ENCODE measurements at regions not wholly inside any gene's neighbourhood (a gene's known extent, or its start where the extent isn't known, plus 50 kb on each side); places are given as distances from the start of the nearest gene placed in this dataset.

DNA sequence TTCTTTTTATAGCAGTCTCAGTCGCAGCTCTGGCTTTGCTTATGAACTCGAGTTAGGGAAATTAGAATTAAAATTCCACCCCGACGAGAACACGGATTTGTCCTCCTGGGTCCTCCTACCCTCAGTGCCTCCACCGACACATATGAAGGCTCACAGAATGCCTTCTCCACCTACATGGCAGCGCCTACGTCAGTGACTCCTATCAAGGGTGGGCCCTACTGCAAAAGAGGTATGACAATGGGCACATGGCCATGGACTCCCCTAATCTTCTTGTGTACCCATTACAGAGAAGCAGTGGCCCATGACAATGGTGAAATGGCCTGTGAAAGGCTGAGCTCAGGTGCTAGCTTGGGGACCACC lies 173.0 kb upstream of the TLE3 start:
- H3T11ph ChIP-seq (ENCODE audit: low read length): no peak overlapping the region
- H2AK5ac ChIP-seq (ENCODE audit: insufficient read length, low read length): no peak overlapping the region
- H3K14ac ChIP-seq (ENCODE audit: insufficient read depth, low read length): no peak overlapping the region
- no peak overlapping the region for H2BK120ac ChIP-seq (ENCODE audit: low read depth, low read length, poor library complexity, severe bottlenecking)
- H3K36me3 Mint-ChIP-seq (ENCODE audit: insufficient read depth in 1 of 3, low read depth in 3 of 3): no peaks in the 10 kb centered on the region
- H4K20me1 ChIP-seq (ENCODE audit: control insufficient read depth, insufficient read depth, insufficient read length): no peaks in the 10 kb centered on the region
- H3K4me1 Mint-ChIP-seq: peaks cover 36 to 39% of the 10 kb centered on the region in 2 experiments
- DNase-seq: no peak
- no peaks in the 10 kb centered on the region for H3K23me2 ChIP-seq (ENCODE audit: insufficient read length, low read depth, low read length, poor library complexity, severe bottlenecking)
- TF ChIP-seq, protein P1, sequence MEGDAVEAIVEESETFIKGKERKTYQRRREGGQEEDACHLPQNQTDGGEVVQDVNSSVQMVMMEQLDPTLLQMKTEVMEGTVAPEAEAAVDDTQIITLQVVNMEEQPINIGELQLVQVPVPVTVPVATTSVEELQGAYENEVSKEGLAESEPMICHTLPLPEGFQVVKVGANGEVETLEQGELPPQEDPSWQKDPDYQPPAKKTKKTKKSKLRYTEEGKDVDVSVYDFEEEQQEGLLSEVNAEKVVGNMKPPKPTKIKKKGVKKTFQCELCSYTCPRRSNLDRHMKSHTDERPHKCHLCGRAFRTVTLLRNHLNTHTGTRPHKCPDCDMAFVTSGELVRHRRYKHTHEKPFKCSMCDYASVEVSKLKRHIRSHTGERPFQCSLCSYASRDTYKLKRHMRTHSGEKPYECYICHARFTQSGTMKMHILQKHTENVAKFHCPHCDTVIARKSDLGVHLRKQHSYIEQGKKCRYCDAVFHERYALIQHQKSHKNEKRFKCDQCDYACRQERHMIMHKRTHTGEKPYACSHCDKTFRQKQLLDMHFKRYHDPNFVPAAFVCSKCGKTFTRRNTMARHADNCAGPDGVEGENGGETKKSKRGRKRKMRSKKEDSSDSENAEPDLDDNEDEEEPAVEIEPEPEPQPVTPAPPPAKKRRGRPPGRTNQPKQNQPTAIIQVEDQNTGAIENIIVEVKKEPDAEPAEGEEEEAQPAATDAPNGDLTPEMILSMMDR (conservative IDR thresholded peaks at IDR 0.05): no peak
- no peak overlapping the region for H4K8ac ChIP-seq (replicated peaks; ENCODE audit: insufficient read length, low read depth, low read length)
- no peaks in the 10 kb centered on the region for H3K79me1 ChIP-seq (ENCODE audit: insufficient read depth, low read depth, low read length, poor library complexity, severe bottlenecking)
- no peak overlapping the region for H2BK12ac ChIP-seq (ENCODE audit: insufficient read length, low read depth, low read length)
- H3K9me3 Mint-ChIP-seq: no peaks in the 10 kb centered on the region
- H3K4me2 ChIP-seq (ENCODE audit: insufficient read depth, insufficient read length, low read length): no peak overlapping the region
- H3K79me2 ChIP-seq (ENCODE audit: insufficient read depth, low read length): no peaks in the 10 kb centered on the region
- H3K27ac Mint-ChIP-seq: no peak overlapping the region
- no peak overlapping the region for H2AFZ ChIP-seq (ENCODE audit: low read length)
- H3K4me3 Mint-ChIP-seq: no peak overlapping the region
- no peaks in the 10 kb centered on the region for H3K9me3 ChIP-seq (ENCODE audit: control insufficient read depth, low read depth, low read length)
- no peak overlapping the region for H3K4ac ChIP-seq (ENCODE audit: low read depth, low read length)
- H3K18ac ChIP-seq (ENCODE audit: insufficient read length, low read depth, low read length): no peak overlapping the region
- no peak overlapping the region for H2BK15ac ChIP-seq (ENCODE audit: low read depth, low read length)
- H3K27me3 Mint-ChIP-seq (ENCODE audit: low read depth): peaks cover 47% of the 10 kb centered on the region
- no peak overlapping the region for H4K5ac ChIP-seq (ENCODE audit: insufficient read length, low read depth, low read length)
- H3K9ac ChIP-seq (ENCODE audit: extremely low read depth, insufficient read length, low read length): no peak overlapping the region
- no peak overlapping the region for H2BK20ac ChIP-seq (ENCODE audit: low read depth, low read length, poor library complexity, severe bottlenecking)
- H3K27ac ChIP-seq (ENCODE audit: insufficient read length, low read depth, low read length): no peak overlapping the region
- no peak overlapping the region for H4K91ac ChIP-seq (ENCODE audit: insufficient read length, low read depth, low read length)
- H3K56ac ChIP-seq (ENCODE audit: insufficient read length, low read depth, low read length): no peak overlapping the region
- H3K4me1 ChIP-seq (ENCODE audit: insufficient read depth, low read length): no peaks in the 10 kb centered on the region
- no CpG with 5 or more reads among the region's 8 CpGs for WGBS (ENCODE audit: extremely low coverage, insufficient read length, low lambda C conversion rate)
- H2BK5ac ChIP-seq (ENCODE audit: insufficient read length, low read length): no peak overlapping the region
- H3K23ac ChIP-seq (ENCODE audit: insufficient read length, low read depth, low read length): no peak overlapping the region
- no peaks in the 10 kb centered on the region for H3K27me3 ChIP-seq (ENCODE audit: insufficient read depth, low read length)
